ENCODE measurements at regions not wholly inside any gene's neighbourhood (a gene's known extent, or its start where the extent isn't known, plus 50 kb on each side); places are given as distances from the start of the nearest gene placed in this dataset.

- TF ChIP-seq CTCF (IDR thresholded peaks at IDR 0.05), result no peak
- TF ChIP-seq POLR2AphosphoS5 (IDR thresholded peaks at IDR 0.05; ENCODE audit: insufficient read depth in 1 of 2, low read depth in 1 of 2), result no peak
- TF ChIP-seq POLR2A (IDR thresholded peaks at IDR 0.05), result no peak
Observed at GRCh38 chr7:124310934-124311390, 278.1 kb upstream of the TMEM229A start.

Measured in vagina (tissue), 2 donors.